Ectodermal cell (in vitro differentiated cells): ENCODE measurements at regions not wholly inside any gene's neighbourhood (a gene's known extent, or its start where the extent isn't known, plus 50 kb on each side); places are given as distances from the start of the nearest gene placed in this dataset.

Source experiments
- H3K27ac ChIP-seq: 2 replicates; pipeline ENCODE4 v1.7.0; 2013; ENCODE audit warnings: mild to moderate bottlenecking, low read depth, low read length; ENCODE audit not compliant: insufficient read depth, poor library complexity, severe bottlenecking
- H3K27me3 ChIP-seq: 2 replicates; pipeline ENCODE4 v1.7.0; 2013; ENCODE audit warnings: mild to moderate bottlenecking, low read length; ENCODE audit not compliant: insufficient read depth, control insufficient read depth, poor library complexity, severe bottlenecking
- H3K36me3 ChIP-seq: one replicate; pipeline ENCODE4 v1.7.0; 2013; ENCODE audit warnings: low read length; ENCODE audit not compliant: control insufficient read depth, insufficient read depth
- H3K4me1 ChIP-seq: one replicate; pipeline ENCODE4 v1.7.0; 2013; ENCODE audit warnings: low read length; ENCODE audit not compliant: control insufficient read depth, insufficient read depth
- H3K4me3 ChIP-seq: 2 replicates; pipeline ENCODE4 v1.7.0; 2013; ENCODE audit warnings: low read depth, low read length, control low read depth; ENCODE audit not compliant: insufficient read depth
- H3K9me3 ChIP-seq: 2 replicates; pipeline ENCODE4 v1.7.0; 2013; ENCODE audit warnings: mild to moderate bottlenecking, low read length, moderate library complexity; ENCODE audit not compliant: control insufficient read depth
- WGBS, 2 experiments: methylation state at CpG; one replicate each; pipeline ENCODE4 v1.1.7; 2013; ENCODE audit warnings: missing lambda C conversion rate in 2 of 2; 5-methylcytosine and 5-hydroxymethylcytosine counted together

GRCh38 chr14:55802986-55803872, 223.2 kb downstream of the KTN1 start:
- no peaks in the 10 kb centered on the region for H3K27me3 ChIP-seq
- 87 to 88% methylated on average over 3 to 4 of the region's 4 CpGs for WGBS, 2 experiments
- H3K27ac ChIP-seq: no peak overlapping the region
- peaks cover 4% of the 10 kb centered on the region for H3K9me3 ChIP-seq
- no peaks in the 10 kb centered on the region for H3K36me3 ChIP-seq
- H3K4me3 ChIP-seq: no peak overlapping the region
- peaks cover 9% of the 10 kb centered on the region for H3K4me1 ChIP-seq

- no peaks in the 10 kb centered on the region for H3K36me3 ChIP-seq
- no peak overlapping the region for H3K4me3 ChIP-seq
- no peak overlapping the region for H3K27ac ChIP-seq
- WGBS, 2 experiments: 96 to 99% methylated on average over 4 to 5 of the region's 5 CpGs
- H3K27me3 ChIP-seq: no peaks in the 10 kb centered on the region
- peaks cover 4% of the 10 kb centered on the region for H3K9me3 ChIP-seq
- peaks cover 9% of the 10 kb centered on the region for H3K4me1 ChIP-seq
These were observed 224.0 kb downstream of the KTN1 start for GRCh38 chr14:55803873-55804553.

GRCh38 chr14:55805250-55805649, 225.2 kb downstream of the KTN1 start:
- peaks cover 4% of the 10 kb centered on the region for H3K9me3 ChIP-seq
- H3K4me3 ChIP-seq: no peak overlapping the region
- no peaks in the 10 kb centered on the region for H3K36me3 ChIP-seq
- H3K27ac ChIP-seq: no peak overlapping the region
- H3K27me3 ChIP-seq: no peaks in the 10 kb centered on the region
- H3K4me1 ChIP-seq: no peaks in the 10 kb centered on the region
- WGBS, 2 experiments: 90 to 94% methylated on average over 3 of the region's 3 CpGs

GRCh38 chr14:55807053-55807880, 227.3 kb downstream of the KTN1 start:
- no peaks in the 10 kb centered on the region for H3K4me1 ChIP-seq
- no peaks in the 10 kb centered on the region for H3K9me3 ChIP-seq
- H3K36me3 ChIP-seq: no peaks in the 10 kb centered on the region
- no peaks in the 10 kb centered on the region for H3K27me3 ChIP-seq
- 93 to 94% methylated on average over 16 to 17 of the region's 17 CpGs for WGBS, 2 experiments
- no peak overlapping the region for H3K27ac ChIP-seq
- H3K4me3 ChIP-seq: no peak overlapping the region

- no peaks in the 10 kb centered on the region for H3K9me3 ChIP-seq
- H3K27ac ChIP-seq: no peak overlapping the region
- WGBS, 2 experiments: 95 to 96% methylated on average over 2 of the region's 2 CpGs
- H3K4me3 ChIP-seq: no peak overlapping the region
- no peaks in the 10 kb centered on the region for H3K36me3 ChIP-seq
- H3K27me3 ChIP-seq: no peaks in the 10 kb centered on the region
- H3K4me1 ChIP-seq: no peaks in the 10 kb centered on the region
These were observed 227.9 kb downstream of the KTN1 start for GRCh38 chr14:55807881-55808379.

GRCh38 chr14:55813630-55814029, 233.6 kb downstream of the KTN1 start:
- H3K4me3 ChIP-seq: no peak overlapping the region
- 90 to 100% methylated on average over 2 of the region's 2 CpGs for WGBS, 2 experiments
- no peak overlapping the region for H3K27ac ChIP-seq
- H3K4me1 ChIP-seq: no peaks in the 10 kb centered on the region
- no peaks in the 10 kb centered on the region for H3K36me3 ChIP-seq
- H3K9me3 ChIP-seq: no peaks in the 10 kb centered on the region
- no peaks in the 10 kb centered on the region for H3K27me3 ChIP-seq

- Histone ChIP-seq H3K4me1 (no peaks in the 10 kb centered on the region), H3K9me3 (no peaks in the 10 kb centered on the region), H3K27ac (no peak overlapping the region), H3K36me3 (no peaks in the 10 kb centered on the region), H3K4me3 (no peak overlapping the region), H3K27me3 (no peaks in the 10 kb centered on the region)
- 94 to 97% methylated on average over 1 of the region's 1 CpG for WGBS, 2 experiments
These were observed 234.1 kb downstream of the KTN1 start for GRCh38 chr14:55814064-55814463.

- no peak overlapping the region for H3K4me3 ChIP-seq
- H3K27me3 ChIP-seq: no peaks in the 10 kb centered on the region
- H3K36me3 ChIP-seq: no peaks in the 10 kb centered on the region
- H3K27ac ChIP-seq: no peak overlapping the region
- no peaks in the 10 kb centered on the region for H3K9me3 ChIP-seq
- H3K4me1 ChIP-seq: no peaks in the 10 kb centered on the region
- 86 to 100% methylated on average over 1 of the region's 1 CpG for WGBS, 2 experiments
These were observed 234.9 kb downstream of the KTN1 start for GRCh38 chr14:55814873-55815272.

- Histone ChIP-seq H3K36me3 (no peaks in the 10 kb centered on the region), H3K27ac (no peak overlapping the region), H3K27me3 (no peaks in the 10 kb centered on the region), H3K4me1 (no peaks in the 10 kb centered on the region), H3K9me3 (no peaks in the 10 kb centered on the region), H3K4me3 (no peak overlapping the region)
These were observed 236.2 kb downstream of the KTN1 start for GRCh38 chr14:55816225-55816624.
